ENCODE measurements at regions not wholly inside any gene's neighbourhood (a gene's known extent, or its start where the extent isn't known, plus 50 kb on each side); places are given as distances from the start of the nearest gene placed in this dataset.

GRCh38 chr6:139545206-139546105, 171.0 kb upstream of the CITED2 start (continued):
- TF ChIP-seq RAD51 (IDR thresholded peaks at IDR 0.05; ENCODE audit: borderline replicate concordance, low read depth) (no peak), CUX1 (CRISPR knock-in tag; IDR thresholded peaks at IDR 0.05) (no peak), HOMEZ (CRISPR knock-in tag; IDR thresholded peaks at IDR 0.05) (no peak), MBD1 (CRISPR knock-in tag; IDR thresholded peaks at IDR 0.05) (no peak), EGR1 (conservative IDR thresholded peaks at IDR 0.05) (no peak), ZKSCAN1 (IDR thresholded peaks at IDR 0.05; ENCODE audit: low read depth, low read length) (no peak), AFF4 (CRISPR knock-in tag; IDR thresholded peaks at IDR 0.05) (no peak), DACH1 (IDR thresholded peaks at IDR 0.05; ENCODE audit: partially characterized antibody) (no peak), POLR2AphosphoS2 (IDR thresholded peaks at IDR 0.05; ENCODE audit: low read length) (no peak), SREBF2 (CRISPR knock-in tag; IDR thresholded peaks at IDR 0.05) (no peak), PHF20 (IDR thresholded peaks at IDR 0.05; ENCODE audit: partially characterized antibody) (no peak), ZNF408 (CRISPR knock-in tag; IDR thresholded peaks at IDR 0.05; ENCODE audit: low read depth) (no peak), CHD4 (IDR thresholded peaks at IDR 0.05; ENCODE audit: insufficient read depth, insufficient replicate concordance, low read depth, low read length, poor library complexity, severe bottlenecking) (no peak), ZFPM2 (CRISPR knock-in tag; IDR thresholded peaks at IDR 0.05) (no peak)

All from K562 (cell line).